ENCODE measurements at regions not wholly inside any gene's neighbourhood (a gene's known extent, or its start where the extent isn't known, plus 50 kb on each side); places are given as distances from the start of the nearest gene placed in this dataset.
A peak's percentile ranks its signal among the peaks of the same experiment; 100 is the strongest.

GRCh38 chr5:124580925-124581737, 165.3 kb downstream of the ZNF608 start:
- TF ChIP-seq POLR2A (IDR thresholded peaks at IDR 0.05), result no peak
- TF ChIP-seq POLR2AphosphoS5 (IDR thresholded peaks at IDR 0.05), result peak; percentile 30 to 68 (median 66)
- TF ChIP-seq, protein P1, sequence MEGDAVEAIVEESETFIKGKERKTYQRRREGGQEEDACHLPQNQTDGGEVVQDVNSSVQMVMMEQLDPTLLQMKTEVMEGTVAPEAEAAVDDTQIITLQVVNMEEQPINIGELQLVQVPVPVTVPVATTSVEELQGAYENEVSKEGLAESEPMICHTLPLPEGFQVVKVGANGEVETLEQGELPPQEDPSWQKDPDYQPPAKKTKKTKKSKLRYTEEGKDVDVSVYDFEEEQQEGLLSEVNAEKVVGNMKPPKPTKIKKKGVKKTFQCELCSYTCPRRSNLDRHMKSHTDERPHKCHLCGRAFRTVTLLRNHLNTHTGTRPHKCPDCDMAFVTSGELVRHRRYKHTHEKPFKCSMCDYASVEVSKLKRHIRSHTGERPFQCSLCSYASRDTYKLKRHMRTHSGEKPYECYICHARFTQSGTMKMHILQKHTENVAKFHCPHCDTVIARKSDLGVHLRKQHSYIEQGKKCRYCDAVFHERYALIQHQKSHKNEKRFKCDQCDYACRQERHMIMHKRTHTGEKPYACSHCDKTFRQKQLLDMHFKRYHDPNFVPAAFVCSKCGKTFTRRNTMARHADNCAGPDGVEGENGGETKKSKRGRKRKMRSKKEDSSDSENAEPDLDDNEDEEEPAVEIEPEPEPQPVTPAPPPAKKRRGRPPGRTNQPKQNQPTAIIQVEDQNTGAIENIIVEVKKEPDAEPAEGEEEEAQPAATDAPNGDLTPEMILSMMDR (IDR thresholded peaks at IDR 0.05), result no peak

Measured in stomach (tissue), 4 donors.